ENCODE measurements at regions not wholly inside any gene's neighbourhood (a gene's known extent, or its start where the extent isn't known, plus 50 kb on each side); places are given as distances from the start of the nearest gene placed in this dataset.

DNA sequence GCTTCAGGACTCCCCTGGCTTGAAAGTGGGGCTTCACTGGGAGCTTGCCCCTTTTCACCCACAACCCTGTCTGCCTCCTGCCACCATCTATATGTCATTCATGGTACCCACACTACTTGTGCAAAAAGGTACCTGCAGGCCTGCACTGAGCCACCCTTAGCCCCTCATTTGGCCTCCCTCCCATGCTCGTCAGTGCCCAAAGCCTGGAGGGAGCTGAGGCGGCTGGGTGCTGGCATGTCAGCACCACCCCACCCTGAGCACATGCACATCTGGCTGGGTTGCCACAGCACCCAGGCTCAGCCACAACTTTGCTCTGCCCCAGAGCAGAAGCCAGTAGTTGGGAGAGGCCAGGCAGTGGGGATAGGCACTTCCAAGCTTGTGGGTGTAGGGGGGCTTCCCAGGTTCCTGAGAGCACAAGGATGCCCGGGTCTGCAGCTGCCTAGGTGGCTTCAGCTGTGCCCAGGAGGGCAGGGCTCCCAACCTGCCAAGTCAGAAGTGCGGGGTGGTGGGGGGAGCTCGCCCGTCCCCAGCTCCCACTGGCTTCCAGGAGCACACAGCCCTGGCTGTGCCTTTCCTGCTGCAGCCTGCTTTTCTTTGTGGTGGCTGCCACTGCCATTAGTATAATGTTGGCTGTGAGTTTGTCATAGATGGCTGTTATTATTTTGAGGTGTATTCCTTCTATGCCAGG, 1054.6 kb upstream of the EPHA6 start:
- no peak for DNase-seq (ENCODE audit: low read depth in 1 of 2, low spot score in 2 of 2)
- Histone ChIP-seq H2BK15ac (ENCODE audit: low read length) (no peak overlapping the region), H2BK5ac (ENCODE audit: low read depth, low read length) (no peak overlapping the region), H3K23ac (ENCODE audit: insufficient read length) (no peak overlapping the region), H4K5ac (ENCODE audit: insufficient read length, low read depth, low read length) (no peak overlapping the region), H3K18ac (ENCODE audit: extremely low read depth, low read length) (no peak overlapping the region), H4K8ac (ENCODE audit: extremely low read depth, insufficient read depth, low read length) (no peak overlapping the region; the same call in 1 of the 2 replicates), H2AFZ (ENCODE audit: low read length) (no peak overlapping the region), H3K27me3 (replicated peaks in 1 of 4; ENCODE audit: control insufficient read depth in 3 of 4, extremely low read depth in 1 of 4, insufficient read depth in 3 of 4, low read length in 3 of 4) (no peaks in the 10 kb centered on the region), H4K20me1 (replicated peaks in 1 of 2; ENCODE audit: control insufficient read depth in 1 of 2, insufficient read depth in 2 of 2, low read length in 2 of 2) (no peaks in the 10 kb centered on the region), H3K4me3 (ENCODE audit: extremely low read depth in 1 of 4, insufficient read depth in 2 of 4, low read depth in 3 of 4, low read length in 4 of 4) (no peak overlapping the region), H3K79me2 (ENCODE audit: control insufficient read depth in 1 of 2, insufficient read depth in 2 of 2, low read length in 2 of 2) (no peaks in the 10 kb centered on the region), H2BK12ac (ENCODE audit: low read depth, low read length) (no peak overlapping the region), H2BK120ac (replicated peaks; ENCODE audit: low read depth, low read length) (no peak overlapping the region), H3K23me2 (ENCODE audit: low read depth, low read length) (no peaks in the 10 kb centered on the region), H3K36me3 (ENCODE audit: control insufficient read depth in 2 of 4, insufficient read depth in 4 of 4, low read length in 3 of 4) (no peaks in the 10 kb centered on the region), H3K56ac (replicated peaks; ENCODE audit: insufficient read length, low read depth, low read length) (no peak overlapping the region), H3K9me3 (ENCODE audit: insufficient read depth in 2 of 2, low read depth in 1 of 2, low read length in 1 of 2) (no peaks in the 10 kb centered on the region), H4K91ac (replicated peaks; ENCODE audit: insufficient read length, low read length) (no peak overlapping the region), H3K79me1 (ENCODE audit: low read depth, low read length) (no peaks in the 10 kb centered on the region), H3K4ac (replicated peaks; ENCODE audit: insufficient read length, low read depth, low read length) (no peak overlapping the region), H2BK20ac (ENCODE audit: low read length) (no peak overlapping the region), H3K4me1 (replicated peaks in 1 of 4; ENCODE audit: control insufficient read depth in 3 of 4, insufficient read depth in 4 of 4, low read length in 3 of 4) (no peaks in the 10 kb centered on the region), H3K4me2 (ENCODE audit: insufficient read depth in 1 of 2, low read depth in 2 of 2, low read length in 2 of 2) (no peak overlapping the region), H3K9ac (replicated peaks in 1 of 4; ENCODE audit: extremely low read depth in 1 of 4, low read depth in 3 of 4, low read length in 3 of 4) (no peak overlapping the region), H3K14ac (ENCODE audit: insufficient read length) (no peak overlapping the region), H2AK5ac (ENCODE audit: low read depth, low read length) (no peak overlapping the region), H3K27ac (ENCODE audit: low read depth, low read length) (no peak overlapping the region)
- 97% methylated on average over 6 of the region's 6 CpGs; no CpG with 5 or more reads in 1 of the 2 experiments for WGBS, 2 experiments (ENCODE audit: extremely low coverage in 1 of 2, insufficient coverage in 1 of 2, insufficient read length in 1 of 2, insufficient replicate concordance in 2 of 2, low coverage in 1 of 2, low lambda C conversion rate in 2 of 2, missing lambda C conversion rate in 1 of 2)
- no peak for FAIRE-seq
- POLR2A ChIA-PET (ENCODE audit: partially characterized antibody): no interaction called here
- CTCF ChIA-PET (ENCODE audit: partially characterized antibody): interaction anchor here (0.6 to 1.2 kb wide), 2 partner anchors 57 to 1525 kb away, joined by 3 read pairs; no protein-coding TSS in a partner anchor

All from H1 (cell line).